GM12878 (cell line): ENCODE measurements at regions not wholly inside any gene's neighbourhood (a gene's known extent, or its start where the extent isn't known, plus 50 kb on each side); places are given as distances from the start of the nearest gene placed in this dataset.

Experiments
- FOXM1 ChIP-seq: IDR thresholded peaks from 2 replicates; pipeline ENCODE4 v1.6.1; 2012; ENCODE audit warnings: low read depth, mild to moderate bottlenecking, inconsistent platforms, low read length, moderate library complexity
- NFYB ChIP-seq: IDR thresholded peaks from 2 replicates; pipeline ENCODE4 v1.6.1; 2011; ENCODE audit warnings: low read depth, mild to moderate bottlenecking, low read length, improper control_type of control experiment, moderate library complexity; ENCODE audit not compliant: insufficient read depth
- PAX5 ChIP-seq: IDR thresholded peaks from 2 replicates; pipeline ENCODE4 v1.6.1; 2011; ENCODE audit warnings: low read depth, low read length, borderline replicate concordance
- REST ChIP-seq: IDR thresholded peaks from 2 replicates; pipeline ENCODE4 v1.6.1; 2012; ENCODE audit warnings: mild to moderate bottlenecking, low read depth, low read length
- TAF1 ChIP-seq: IDR thresholded peaks from 2 replicates; pipeline ENCODE4 v1.6.1; 2011; ENCODE audit warnings: mild to moderate bottlenecking, low read depth, low read length, borderline replicate concordance
- TCF7 ChIP-seq: IDR thresholded peaks from 2 replicates; pipeline ENCODE4 v1.6.1; 2014; ENCODE audit warnings: antibody characterized with exemption, borderline replicate concordance
- ZZZ3 ChIP-seq: IDR thresholded peaks from 2 replicates; pipeline ENCODE4 v1.6.1; 2011; ENCODE audit warnings: low read depth; ENCODE audit not compliant: control insufficient read depth, insufficient read length

- TF ChIP-seq TAF1 (no peak), REST (no peak), PAX5 (no peak), FOXM1 (no peak), NFYB (no peak), TCF7 (no peak), ZZZ3 (no peak)
Observed at GRCh38 chr20:17871886-17872285, 96.7 kb downstream of the SNX5 start.
